HG02884 (cell line): ENCODE measurements at regions not wholly inside any gene's neighbourhood (a gene's known extent, or its start where the extent isn't known, plus 50 kb on each side); places are given as distances from the start of the nearest gene placed in this dataset.

Source experiments
- ATAC-seq: cut with Tn5 transposase; IDR thresholded peaks from one replicate; pipeline ENCODE4 v1.9.1; 2021; ENCODE audit warnings: mild to moderate bottlenecking, moderate library complexity; ENCODE audit not compliant: unreplicated experiment

DNA sequence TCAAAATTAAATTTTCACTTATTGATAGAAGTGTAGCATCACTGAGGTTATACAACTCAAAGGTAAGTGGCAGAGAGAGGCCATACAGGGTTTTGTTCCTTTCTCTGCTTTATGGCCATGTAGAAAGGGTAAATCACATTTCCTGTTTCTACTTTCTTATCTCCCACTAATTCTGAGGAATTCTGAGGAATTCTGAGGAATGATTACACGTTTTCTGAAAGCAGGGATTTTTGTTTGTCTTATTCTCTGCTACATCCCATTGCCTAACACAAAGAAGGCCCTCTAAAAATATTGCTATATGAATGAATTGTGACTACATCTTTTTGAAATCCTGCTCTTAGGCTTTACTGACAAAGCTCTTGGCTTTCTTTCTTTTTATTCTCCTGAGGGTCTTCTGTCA is 516.9 kb upstream of the ZNF608 start:
- no peak for ATAC-seq

DNA sequence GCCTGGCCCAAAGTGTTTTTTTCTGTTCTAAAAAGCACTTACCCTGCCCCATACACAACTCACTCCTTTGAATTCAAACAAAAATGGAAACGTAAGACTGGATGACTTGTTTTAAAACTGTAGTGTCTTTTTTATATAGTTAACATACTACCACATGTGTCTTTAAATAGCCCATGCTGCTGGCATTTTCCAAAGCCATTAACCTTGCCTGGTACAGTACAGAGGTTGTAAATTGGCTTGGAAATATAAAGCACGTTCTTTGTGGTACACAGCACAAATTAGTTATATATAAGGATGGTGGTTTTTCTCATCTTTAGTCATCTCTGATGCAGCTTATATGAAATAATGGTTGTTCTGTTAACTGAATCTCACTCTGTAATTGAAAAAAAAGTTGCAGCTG is 519.7 kb upstream of the ZNF608 start:
- ATAC-seq: no peak

DNA sequence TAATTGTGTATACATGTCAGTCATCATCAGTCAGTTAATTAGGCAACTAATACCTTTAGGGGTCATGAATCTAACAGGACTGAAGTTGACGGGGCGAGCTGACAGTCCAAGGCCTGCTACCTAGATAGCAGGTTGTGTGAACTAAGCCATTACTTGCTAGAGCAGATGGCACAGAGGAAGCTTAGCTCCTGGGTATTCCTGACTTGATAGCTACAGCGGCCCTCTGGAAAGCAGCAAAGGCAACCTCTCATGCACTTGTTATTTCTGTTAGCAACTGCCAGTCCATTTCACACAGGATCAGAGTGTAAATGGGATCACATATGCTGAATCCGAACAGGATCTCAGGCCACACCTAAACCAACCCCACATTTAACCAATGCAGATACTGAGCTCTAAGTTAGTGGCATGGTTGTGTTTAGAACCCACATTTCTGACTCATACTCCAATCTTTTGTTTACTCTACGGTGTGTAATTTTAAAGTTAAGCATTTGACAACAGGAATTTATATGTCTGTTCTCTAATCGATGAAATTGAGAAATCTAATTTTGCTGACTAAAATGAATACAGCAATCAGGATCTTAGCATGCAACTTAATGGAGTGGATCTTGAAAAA is 521.3 kb upstream of the ZNF608 start:
- ATAC-seq: no peak

DNA sequence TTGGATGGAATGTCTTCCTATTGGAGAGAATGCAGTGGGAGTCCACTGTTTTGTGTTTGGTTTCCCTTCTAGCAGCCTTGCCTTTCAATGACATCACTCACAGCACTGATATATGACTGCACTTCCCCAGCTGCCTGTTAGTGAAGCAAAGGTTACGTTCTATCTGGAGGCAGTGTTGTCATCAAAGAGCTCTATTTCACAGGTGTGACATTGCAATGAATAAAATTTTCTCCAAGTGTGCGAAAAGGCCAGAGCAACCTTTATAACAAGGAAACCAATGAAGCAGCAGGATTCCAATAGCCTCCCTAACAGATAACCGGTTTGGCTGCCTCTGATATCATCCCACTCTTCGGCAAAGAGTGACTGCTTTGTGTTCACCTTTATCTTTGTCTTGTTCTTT is 523.5 kb upstream of the ZNF608 start:
- ATAC-seq: no peak

DNA sequence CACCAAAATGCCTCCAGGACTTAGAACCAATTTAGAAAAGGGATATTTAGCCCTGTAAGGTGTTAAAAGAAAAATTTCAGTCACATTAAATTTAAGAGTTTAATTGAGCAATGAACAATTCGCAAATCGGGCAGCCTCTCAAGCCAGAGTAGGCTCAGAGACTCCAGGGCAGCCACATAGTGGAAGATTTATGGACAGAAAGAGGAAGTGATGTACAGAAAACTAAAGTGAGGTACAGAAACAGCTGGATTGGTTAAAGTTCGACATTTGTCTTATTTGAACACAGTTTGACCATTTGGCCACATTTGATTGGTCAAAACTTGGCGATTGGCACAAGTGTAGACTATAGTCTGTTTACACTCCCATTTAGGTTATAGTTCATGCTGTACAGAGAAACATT is 525.9 kb upstream of the ZNF608 start:
- ATAC-seq: no peak

DNA sequence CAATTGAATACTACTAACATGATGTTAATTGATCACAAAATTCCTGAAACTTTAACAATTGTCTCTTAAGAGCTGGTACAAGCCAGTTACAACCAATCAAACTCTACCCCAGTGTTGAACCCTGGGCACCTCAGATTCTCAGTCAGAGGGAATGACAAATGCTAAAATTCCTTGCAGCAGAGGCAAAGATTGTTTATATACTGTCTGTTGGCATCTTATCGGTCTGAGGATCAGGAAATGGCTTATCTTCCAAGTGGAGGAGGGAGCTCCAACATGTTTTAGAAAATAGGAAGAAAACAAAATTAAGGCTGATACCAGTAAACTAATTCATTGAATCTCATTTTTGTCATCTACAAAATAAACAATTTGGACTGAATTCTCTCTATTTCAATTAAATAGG is 527.8 kb upstream of the ZNF608 start:
- ATAC-seq: no peak

DNA sequence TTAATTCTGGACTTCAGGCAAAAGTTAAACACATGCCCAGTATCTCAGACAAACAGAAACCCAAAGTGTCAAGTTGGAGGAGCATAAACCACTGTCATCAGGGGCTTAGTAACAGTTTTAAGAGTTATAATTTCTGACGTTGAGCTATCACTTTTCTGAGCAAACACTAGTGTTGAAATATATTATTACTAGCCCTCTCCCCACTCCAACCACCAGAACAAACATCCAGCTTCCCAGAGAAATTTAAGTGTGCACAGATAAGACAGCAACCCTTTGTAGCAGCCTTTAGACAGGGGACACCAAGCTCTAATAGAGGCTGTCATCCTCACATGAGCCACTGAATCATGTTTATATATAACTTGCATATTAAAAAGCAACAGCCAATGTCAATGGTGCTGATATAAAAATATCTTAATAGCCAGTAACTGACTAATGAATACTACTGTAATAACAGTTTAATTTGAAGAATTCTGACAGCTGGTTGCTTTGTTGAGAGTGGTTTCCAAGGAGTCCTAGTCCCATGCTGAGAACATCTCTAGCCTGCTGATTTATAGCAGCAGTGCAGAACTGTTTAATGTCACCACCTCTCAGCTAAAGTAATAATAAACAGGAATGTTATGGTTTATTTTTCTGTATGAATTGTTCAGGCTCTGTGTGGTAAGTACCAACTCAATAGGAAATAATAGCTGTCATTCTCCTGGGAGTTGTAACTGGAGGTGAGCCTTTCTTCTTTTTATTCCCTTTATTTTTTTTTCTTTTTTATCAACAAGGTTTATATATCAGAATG is 528.7 kb upstream of the ZNF608 start:
- ATAC-seq: no peak

DNA sequence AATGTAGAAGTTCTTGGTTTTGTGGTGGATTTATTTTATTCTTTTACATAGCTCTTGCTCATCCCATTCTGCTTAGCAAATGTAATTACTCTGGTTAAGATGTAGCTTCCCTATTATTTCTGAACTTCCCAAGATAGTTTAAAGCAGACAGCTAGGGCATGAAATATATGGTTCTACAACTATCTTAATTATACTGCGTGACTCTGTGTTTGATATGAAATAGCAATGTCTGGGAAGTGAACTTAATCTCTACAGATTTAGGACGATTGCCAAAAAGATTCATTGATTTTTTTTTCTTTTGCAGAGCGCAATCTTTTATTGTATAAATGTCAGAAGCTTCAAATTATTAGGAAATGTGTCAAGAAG is 529.3 kb upstream of the ZNF608 start:
- ATAC-seq: no peak

DNA sequence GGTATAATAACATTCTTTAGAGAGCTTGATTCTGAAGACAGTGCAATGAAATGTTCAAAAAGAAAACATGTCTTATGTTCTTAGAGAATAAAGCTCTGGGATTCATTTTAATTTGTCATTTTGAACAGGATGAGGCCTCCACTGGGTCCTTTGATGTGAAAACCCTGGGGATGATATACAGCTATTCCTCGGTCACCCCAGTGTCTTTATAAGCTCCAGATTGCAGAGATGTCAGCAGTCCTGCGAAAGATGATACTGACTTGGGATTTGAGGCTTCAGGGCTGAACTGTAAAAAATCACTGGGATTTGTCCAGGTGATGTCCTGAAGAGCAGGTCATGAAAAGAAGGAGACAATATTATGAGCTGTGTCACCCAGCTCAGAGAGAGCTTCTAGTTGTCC is 529.7 kb upstream of the ZNF608 start:
- no peak for ATAC-seq

DNA sequence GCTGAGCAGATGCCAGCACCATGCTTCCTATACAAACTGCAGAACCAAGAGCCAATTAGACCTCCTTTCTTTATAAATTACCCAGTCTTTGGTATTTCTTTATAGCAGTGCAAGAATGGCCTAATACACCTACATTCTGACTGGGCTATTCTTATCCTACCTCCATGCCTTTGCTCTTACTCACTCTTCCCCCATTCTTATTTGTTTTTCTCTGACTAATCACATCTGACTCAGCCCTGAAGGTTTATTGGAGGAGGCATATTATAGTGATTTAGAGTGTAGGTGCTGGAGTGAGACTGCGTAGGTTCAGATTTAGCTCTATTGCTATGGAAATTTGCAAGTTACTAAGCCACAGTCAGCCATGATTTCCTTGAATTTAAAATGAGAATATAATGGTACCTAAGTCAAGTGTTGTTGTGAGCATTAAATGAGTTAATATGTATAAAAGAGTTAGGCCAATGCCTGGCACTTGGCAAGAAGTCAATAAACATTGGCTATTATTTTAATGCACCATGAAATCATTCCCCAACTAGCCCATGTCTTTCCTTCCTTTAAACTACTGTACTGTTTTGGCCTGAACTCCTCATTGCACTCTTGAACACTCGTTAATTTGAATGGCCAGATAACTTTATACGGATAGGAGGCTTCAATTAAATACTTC is 531.2 kb upstream of the ZNF608 start:
- ATAC-seq: no peak

DNA sequence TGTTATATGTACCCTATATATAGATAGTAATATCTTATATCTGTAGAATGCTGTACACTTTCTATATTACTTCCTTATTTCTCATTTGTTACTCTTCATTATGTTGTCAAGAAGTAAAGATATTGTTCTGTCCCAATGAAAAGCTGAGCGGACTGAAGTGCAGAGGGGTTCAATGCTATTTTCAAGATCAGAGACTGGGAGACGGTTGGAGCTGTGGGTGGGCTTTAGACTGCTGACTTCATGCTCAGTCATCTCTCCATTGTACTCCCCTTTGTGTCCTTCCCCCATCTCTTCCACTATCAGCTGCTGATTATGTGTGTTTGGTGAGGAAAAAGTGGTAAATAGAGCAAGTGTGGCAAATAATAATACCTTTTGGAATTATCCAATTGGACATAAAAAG is 532.3 kb upstream of the ZNF608 start:
- ATAC-seq: no peak

DNA sequence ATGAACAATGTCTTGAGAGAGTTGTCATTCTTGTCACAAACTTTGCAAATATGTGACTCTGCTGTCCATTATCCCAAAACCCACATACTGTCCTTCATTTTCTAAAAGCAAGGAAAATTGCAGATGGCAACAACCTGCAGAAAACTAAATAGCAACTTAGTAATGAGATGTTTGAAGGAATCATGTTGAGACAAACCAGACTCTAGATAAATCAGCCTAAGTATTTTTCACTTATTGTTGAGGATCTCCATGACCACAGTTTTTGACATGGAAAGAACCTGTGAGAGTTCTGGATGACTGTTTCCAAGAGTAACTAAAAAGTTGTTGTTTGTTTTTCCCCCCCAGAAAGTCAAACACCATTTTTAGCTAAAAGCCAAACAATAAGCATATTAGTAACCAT is 535.2 kb upstream of the ZNF608 start:
- ATAC-seq: no peak

DNA sequence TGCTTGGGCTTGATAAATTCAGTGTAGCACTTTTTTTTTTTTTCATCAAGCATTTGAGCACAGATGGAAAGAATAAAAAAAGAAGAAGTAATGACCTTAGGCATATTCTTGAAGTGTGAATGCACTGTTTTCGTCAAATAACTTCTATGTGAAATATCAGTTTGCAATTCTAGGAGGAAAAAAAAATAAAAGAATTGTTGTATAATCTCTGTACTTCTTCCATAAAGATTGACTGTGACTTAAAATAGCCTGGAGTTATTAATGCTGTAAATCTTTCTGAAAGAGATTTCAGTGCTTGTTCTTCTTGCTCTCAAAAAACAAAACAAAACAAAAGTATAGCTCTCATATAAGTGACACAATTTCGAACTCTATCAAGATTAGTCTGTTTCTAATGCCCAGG is 536.9 kb upstream of the ZNF608 start:
- ATAC-seq: no peak

DNA sequence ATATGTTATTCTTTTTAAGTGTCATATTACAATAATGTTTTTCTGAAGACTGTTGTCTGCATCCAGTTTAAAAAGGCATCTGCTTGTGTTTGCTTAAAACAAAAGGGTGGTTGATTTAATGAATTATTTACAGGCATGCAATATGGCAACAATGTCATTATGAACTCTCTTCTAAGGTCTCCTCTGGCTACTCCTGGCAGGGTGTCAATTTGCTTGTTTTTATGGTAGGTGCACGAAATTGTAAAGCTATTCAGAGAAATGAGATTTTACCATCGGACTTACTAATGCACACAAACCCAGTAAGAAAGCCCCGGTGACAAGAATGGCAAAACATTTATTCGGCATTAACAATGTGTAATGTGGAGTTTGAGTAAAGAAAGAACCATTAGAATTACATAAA is 539.8 kb upstream of the ZNF608 start:
- ATAC-seq: no peak

DNA sequence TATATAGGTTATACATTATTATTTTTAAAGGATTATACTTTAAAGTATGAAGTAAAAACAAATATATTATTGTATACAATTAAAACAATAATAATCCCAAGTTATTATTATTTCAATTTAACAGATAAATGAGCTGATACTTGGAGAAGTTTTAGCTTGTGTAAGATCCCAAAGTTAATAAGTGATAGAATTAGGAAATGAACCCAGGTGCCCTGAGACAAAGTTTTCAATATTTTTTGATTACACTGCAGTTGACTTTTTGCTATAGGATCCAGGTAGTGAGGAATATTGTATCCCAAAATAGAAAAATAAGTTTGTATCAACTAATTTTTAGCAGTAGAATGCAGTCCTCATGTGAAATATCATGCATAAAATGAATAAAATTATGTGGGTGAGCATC is 543.2 kb upstream of the ZNF608 start:
- ATAC-seq: no peak

DNA sequence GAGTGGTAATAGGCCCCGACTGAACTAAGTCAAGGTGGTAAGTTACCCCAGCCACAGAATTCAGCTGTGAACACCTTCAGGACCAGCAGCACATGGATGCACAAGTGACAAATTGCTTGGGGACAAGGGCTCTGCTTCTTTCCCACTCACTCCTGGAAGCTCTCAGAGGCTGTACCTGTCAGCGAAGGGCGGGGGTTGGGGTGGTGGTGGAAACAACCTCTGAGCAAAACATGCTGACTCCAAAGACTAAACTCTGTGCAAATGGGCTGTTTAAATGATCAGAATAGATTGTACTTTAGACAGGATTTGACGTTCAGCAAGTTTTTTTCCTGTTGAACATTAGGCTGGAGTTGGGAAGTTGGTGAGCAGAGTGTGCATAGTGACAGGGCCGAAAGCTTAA is 544.5 kb upstream of the ZNF608 start:
- ATAC-seq: no peak

DNA sequence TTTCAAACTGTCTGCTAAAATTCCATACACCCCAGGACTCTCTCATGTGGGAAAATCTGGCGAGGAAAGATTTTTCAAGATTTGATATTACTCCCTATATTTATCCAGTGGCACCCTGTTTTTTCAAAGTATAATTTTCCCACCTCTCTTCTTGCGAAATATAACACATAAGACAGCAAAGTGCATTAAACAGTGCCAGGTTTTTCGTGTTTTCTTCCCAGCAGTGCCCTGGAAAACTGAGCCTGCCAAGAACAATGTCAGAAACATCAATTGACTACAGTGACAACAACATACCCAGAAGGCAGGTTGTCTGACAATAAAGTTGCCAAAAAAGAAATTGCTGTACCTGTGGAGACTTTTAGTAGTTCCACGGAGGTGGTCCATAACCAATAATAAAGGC is 545.0 kb upstream of the ZNF608 start:
- no peak for ATAC-seq

DNA sequence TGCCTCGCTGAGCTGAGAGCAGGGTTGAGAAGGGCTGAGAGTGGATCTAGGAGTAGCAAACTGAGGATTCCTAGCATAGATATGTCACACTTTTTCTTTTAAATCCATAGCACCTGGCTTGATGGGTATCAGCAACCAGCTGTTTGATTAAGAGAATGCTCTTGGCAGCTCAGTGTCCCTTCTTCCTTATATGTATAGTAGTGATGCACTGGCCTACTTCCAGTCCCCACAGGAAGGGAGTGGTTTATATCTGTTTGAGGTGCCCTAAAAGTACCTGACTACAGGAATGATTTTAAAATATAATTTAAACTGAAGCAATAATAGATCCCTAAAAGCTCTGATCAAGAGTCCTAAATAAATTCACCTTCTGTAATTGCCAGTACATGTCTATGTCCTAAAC is 546.8 kb upstream of the ZNF608 start:
- ATAC-seq: no peak

DNA sequence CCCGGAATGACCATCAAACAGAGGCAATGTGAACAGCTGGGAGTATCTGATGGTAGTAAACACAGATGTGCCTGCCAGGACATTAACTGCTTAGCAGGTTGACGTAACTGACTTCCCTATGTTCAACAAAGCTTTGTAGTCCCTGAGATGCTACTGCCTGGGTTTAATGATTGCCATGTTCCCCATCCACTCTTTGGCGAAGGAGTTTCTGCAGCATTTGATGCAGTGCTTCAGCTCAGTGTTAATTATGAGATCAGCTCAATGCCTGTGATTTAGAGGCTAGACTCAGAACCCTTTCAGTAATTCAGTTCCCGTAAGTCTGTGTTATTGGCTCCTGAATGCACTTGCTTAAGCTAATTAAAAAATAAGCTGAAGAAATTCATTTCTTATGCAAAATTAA is 547.3 kb upstream of the ZNF608 start:
- no peak for ATAC-seq

DNA sequence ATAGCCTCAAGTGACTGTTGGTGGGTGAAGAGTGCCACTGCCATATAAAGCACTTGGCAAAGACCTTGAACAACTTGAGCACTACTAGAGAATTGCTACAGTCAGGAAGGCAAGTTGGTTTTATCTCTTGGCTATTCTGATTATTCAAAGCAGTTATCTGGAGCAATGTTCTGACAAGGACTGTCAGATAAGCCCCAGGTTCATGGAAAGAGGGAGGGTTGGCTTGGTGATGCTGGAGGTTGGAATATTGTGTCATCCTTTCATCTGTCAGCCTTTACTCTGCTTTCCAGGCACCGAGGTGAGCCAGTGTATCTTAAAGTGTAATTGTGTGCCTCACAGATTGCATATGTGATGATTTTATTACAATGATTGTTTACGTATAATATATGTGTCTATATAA is 548.4 kb upstream of the ZNF608 start:
- no peak for ATAC-seq

DNA sequence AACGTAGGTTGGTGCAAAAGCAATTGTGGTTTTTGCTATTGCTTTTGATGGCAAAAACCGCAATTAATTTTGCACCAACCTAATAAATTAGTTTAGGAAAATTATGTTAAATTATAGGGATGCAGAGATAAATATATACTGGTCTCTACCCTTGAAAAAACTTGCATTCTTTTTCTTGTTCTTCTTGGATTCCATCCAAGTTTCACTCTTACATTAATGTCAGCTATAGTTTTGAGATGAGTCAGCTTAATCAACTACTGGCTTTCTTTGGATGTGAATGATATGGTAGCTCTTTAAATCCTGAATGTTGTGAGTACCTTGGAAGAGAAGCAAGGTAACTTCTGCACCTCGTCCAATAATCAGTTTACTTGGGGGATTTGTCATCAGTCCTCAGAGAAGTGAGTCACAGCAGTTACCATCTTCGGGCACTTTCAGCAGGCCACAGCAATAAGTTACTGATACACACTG is 549.0 kb upstream of the ZNF608 start:
- no peak for ATAC-seq

DNA sequence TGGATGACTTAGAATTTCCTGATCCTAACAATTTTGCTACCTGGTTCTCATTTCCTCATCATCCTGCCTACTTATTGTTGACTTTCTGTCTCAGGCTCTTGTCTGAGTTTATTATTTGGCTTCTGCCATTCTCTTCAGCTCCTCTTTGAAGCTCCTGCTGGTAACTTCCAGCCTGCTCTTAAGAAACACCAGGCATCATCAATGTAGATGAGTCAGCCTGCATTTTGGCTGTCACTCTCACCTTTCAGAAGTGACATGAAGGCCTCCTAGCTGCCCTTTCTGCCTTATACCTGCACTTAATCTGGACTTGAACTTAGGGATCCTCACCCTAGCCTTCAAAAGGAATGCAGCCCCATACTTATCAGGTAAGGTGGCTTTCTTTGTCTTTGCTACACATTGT is 551.8 kb upstream of the ZNF608 start:
- ATAC-seq: no peak
